ENCODE measurements at regions not wholly inside any gene's neighbourhood (a gene's known extent, or its start where the extent isn't known, plus 50 kb on each side); places are given as distances from the start of the nearest gene placed in this dataset.

- no peak for DNase-seq (ENCODE audit: low read depth in 2 of 2)
Observed at GRCh38 chr3:163684651-163685050, 1393.6 kb downstream of the SI start.

- no peak for DNase-seq (ENCODE audit: low read depth in 2 of 2)
Observed at GRCh38 chr3:163672954-163673353, 1405.3 kb downstream of the SI start.

GRCh38 chr3:163671201-163671600, 1407.1 kb downstream of the SI start:
- no peak for DNase-seq (ENCODE audit: low read depth in 2 of 2)

- no peak for DNase-seq (ENCODE audit: low read depth in 2 of 2)
Observed at GRCh38 chr3:163664466-163664865, 1413.8 kb downstream of the SI start.

- DNase-seq (ENCODE audit: low read depth in 2 of 2): no peak
Observed at GRCh38 chr3:163657088-163657487, 1421.2 kb downstream of the SI start.

GRCh38 chr3:163655021-163655420, 1423.3 kb downstream of the SI start:
- no peak for DNase-seq (ENCODE audit: low read depth in 2 of 2)

GRCh38 chr3:163644172-163644571, 1434.1 kb downstream of the SI start:
- DNase-seq (ENCODE audit: low read depth in 2 of 2): no peak

- DNase-seq (ENCODE audit: low read depth in 2 of 2): no peak
Observed at GRCh38 chr3:163632722-163633121, 1445.6 kb downstream of the SI start.

- DNase-seq (ENCODE audit: low read depth in 2 of 2): no peak
Observed at GRCh38 chr3:163626753-163627152, 1451.5 kb downstream of the SI start.

GRCh38 chr3:163622384-163622783, 1455.9 kb downstream of the SI start:
- no peak for DNase-seq (ENCODE audit: low read depth in 2 of 2)

GRCh38 chr3:163614886-163615285, 1463.4 kb downstream of the SI start:
- DNase-seq (ENCODE audit: low read depth in 2 of 2): no peak

- no peak for DNase-seq (ENCODE audit: low read depth in 2 of 2)
Observed at GRCh38 chr3:163605915-163606314, 1472.4 kb downstream of the SI start.

GRCh38 chr3:163601426-163601825, 1476.9 kb downstream of the SI start:
- DNase-seq (ENCODE audit: low read depth in 2 of 2): no peak

- no peak for DNase-seq (ENCODE audit: low read depth in 2 of 2)
Observed at GRCh38 chr3:163587342-163587741, 1491.0 kb downstream of the SI start.

- no peak for DNase-seq (ENCODE audit: low read depth in 2 of 2)
Observed at GRCh38 chr3:163582967-163583366, 1495.3 kb downstream of the SI start.

GRCh38 chr3:163577271-163577670, 1501.0 kb downstream of the SI start:
- no peak for DNase-seq (ENCODE audit: low read depth in 2 of 2)

- DNase-seq (ENCODE audit: low read depth in 2 of 2): no peak
Observed at GRCh38 chr3:163576314-163576713, 1502.0 kb downstream of the SI start.

- DNase-seq (ENCODE audit: low read depth in 2 of 2): no peak
Observed at GRCh38 chr3:163573324-163573723, 1505.0 kb downstream of the SI start.

- DNase-seq (ENCODE audit: low read depth in 2 of 2): no peak
Observed at GRCh38 chr3:163572856-163573255, 1505.4 kb downstream of the SI start.

GRCh38 chr3:163563485-163563884, 1514.8 kb downstream of the SI start:
- no peak for DNase-seq (ENCODE audit: low read depth in 2 of 2)

- DNase-seq (ENCODE audit: low read depth in 2 of 2): no peak
Observed at GRCh38 chr3:163562625-163563024, 1515.7 kb downstream of the SI start.

GRCh38 chr3:163561151-163561550, 1517.1 kb downstream of the SI start:
- no peak for DNase-seq (ENCODE audit: low read depth in 2 of 2)

GRCh38 chr3:163560459-163560858, 1517.8 kb downstream of the SI start:
- DNase-seq (ENCODE audit: low read depth in 2 of 2): no peak

GRCh38 chr3:163556813-163557523, 1521.3 kb downstream of the SI start:
- no peak for DNase-seq (ENCODE audit: low read depth in 2 of 2)

Measured in fibroblast of skin of left quadriceps (primary cell).